ENCODE measurements at regions not wholly inside any gene's neighbourhood (a gene's known extent, or its start where the extent isn't known, plus 50 kb on each side); places are given as distances from the start of the nearest gene placed in this dataset.
"Not testable (repeated sequence)": the region's sequence is repeated elsewhere in the genome, so short reads cannot be mapped to it uniquely, and the experiment has no call there.

DNA sequence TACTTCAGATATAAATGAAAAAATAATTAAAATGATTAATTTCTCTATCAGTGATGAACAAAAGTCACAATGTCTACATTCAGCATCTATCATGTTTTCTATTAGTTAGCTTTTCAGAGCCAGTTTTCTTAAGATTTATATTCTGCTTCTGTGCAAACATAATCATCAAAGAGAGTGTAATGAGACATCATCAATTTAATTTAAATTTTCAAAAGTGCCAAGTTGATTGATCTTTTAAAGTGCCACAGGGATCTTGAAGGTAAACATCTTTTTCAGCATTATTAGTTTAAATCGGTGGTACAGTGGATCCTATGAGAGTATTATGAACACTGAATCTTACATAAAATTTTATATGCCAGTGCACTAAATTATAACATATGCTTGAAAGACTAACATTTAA is 1176.1 kb downstream of the PLA2G4A start:
- no peak for DNase-seq (ENCODE audit: low read depth in 2 of 3, low spot score in 1 of 3)

DNA sequence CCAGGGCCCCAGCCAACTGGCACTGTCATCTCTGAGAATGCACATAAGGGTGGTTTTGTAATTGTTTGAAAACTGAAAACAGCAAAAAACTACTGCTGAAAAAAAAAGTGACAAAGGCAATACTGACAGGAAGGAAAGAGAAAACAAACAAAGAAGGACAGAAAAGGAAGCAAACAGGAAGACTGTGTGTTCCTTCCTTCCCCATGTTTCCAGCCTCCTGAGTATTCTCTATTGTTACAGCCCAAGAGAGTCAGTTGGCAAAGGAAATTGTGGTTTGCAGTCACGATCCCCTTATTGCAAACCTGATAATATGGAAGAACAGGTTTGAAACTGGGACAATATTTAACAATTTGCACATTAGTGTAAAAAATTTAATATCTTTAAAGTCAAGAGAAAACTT is 1177.6 kb downstream of the PLA2G4A start:
- DNase-seq (ENCODE audit: low read depth in 2 of 3, low spot score in 1 of 3), result no peak

DNA sequence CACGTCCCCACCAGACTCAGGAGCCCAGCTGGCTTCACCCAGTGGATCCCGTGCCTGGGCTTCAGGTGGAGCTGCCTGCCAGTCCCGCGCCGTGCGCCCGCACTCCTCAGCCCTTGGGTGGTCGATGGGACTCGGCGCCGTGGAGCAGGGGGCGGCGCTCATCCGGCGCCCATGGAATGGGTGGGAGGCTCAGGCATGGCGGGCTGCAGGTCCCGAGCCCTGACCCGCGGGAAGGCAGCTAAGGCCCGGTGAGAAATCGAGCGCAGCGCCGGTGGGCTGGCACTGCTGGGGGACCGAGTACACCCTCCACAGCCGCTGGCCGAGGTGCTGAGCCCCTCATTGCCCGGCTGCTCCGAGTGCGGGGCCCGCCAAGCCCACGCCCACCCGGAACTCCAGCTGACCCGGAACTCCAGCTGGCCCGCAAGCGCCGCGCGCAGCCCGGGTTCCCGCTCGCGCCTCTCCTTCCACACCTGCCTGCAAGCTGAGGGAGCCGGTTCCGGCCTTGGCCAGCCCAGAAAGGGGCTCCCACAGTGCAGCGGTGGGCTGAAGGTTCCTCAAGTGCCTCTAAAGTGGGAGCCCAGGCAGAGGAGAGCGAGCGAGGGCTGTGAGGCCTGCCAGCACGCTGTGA is 1184.6 kb downstream of the PLA2G4A start:
- DNase-seq (ENCODE audit: low read depth in 2 of 3, low spot score in 1 of 3), result not testable (repeated sequence)

DNA sequence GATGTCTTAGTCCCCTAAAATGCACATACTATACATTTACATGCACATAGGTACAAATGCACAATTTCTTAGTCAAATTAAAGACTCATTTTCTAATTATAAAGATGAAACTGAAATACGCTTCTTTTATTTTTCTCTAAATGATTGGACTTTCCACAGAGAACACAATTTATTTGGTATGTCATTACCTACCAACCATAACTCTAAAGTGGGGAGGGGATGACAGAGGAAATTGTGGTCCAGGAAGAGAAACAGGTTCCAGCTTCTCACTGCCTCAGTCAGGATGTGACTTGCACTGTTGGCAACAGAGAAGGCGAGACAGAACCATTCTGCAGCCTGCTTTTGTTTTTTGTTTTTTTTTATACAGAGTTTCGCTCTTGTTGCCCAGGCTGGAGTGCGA is 1189.2 kb downstream of the PLA2G4A start:
- no peak for DNase-seq (ENCODE audit: low read depth in 2 of 3, low spot score in 1 of 3)

DNA sequence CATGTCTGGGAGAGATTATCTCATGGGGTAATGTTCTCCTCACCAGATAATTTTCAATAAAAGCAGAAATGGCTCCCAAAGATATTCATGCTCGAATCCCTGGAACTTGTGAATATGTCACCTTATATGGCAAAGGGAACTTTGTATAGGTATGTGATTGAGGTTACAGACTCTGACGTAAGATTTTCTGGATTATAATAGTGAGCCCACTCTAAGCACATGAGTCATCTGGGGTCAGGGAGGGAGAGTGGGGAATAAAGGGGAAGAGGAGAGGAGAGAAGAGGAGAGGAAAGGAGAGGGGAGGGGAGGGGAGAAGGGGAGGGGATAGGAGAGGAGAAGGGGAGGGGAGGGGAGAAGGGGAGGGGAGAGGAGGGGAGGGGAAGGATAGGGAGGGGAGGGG is 1193.9 kb downstream of the PLA2G4A start:
- no peak for DNase-seq (ENCODE audit: low read depth in 2 of 3, low spot score in 1 of 3)

DNA sequence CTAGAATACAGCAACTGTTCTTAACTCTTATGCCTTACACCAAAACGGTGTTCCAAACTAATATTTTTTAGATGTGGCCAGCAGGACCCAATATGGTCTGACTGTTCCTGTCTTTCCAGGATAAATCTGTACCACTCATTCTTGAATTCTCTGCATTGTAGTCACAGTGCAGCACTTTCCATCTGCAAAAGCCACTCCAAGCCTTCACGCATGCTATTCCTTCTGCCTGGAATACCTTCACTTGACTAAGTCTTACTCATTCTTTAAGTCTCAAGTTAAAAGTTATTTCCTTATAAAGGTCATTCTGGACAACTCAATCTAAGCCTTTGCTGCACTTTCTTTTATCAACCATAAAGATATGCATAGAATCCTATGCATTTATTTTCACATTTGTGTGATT is 1194.5 kb downstream of the PLA2G4A start:
- no peak for DNase-seq (ENCODE audit: low read depth in 2 of 3, low spot score in 1 of 3)

DNA sequence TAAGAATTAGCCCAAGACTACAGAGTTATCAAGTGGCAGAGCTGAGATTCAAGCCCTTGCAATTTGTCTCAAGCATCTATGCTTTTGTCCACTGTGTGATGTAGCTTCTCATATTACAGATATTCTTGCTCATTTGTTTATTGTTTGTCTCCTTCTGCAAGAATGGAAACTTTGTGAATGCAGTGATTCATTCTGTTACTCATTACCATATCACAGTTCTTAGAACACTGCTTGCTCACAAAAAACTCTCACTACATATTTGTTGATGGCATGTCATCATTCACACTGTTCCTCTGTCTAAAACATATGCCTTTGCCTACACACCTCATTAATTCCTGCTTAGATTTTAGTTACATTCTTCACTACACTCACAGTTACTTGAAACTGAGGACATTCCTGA is 1198.9 kb downstream of the PLA2G4A start:
- no peak for DNase-seq (ENCODE audit: low read depth in 2 of 3, low spot score in 1 of 3)

DNA sequence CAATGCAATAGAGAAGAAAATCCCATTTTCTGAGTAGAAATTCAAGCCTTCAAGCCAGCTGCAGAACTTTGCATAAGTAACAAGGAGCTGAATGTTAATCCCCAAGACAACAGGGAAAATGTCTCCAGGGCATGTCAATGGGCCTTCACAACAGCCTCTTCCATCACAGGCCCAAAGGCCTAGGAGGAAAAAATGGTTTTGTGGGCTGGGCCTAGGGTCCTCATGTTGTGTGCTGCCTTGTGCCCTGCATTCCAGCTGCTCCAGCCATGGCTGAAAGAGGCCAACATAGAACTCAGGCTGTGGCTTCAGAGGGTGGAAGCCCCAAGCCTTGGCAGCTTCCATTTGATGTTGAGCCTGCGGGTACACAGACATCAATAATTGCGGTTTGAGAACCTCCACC is 1208.8 kb downstream of the PLA2G4A start:
- DNase-seq (ENCODE audit: low read depth in 2 of 3, low spot score in 1 of 3), result not testable (repeated sequence)

DNA sequence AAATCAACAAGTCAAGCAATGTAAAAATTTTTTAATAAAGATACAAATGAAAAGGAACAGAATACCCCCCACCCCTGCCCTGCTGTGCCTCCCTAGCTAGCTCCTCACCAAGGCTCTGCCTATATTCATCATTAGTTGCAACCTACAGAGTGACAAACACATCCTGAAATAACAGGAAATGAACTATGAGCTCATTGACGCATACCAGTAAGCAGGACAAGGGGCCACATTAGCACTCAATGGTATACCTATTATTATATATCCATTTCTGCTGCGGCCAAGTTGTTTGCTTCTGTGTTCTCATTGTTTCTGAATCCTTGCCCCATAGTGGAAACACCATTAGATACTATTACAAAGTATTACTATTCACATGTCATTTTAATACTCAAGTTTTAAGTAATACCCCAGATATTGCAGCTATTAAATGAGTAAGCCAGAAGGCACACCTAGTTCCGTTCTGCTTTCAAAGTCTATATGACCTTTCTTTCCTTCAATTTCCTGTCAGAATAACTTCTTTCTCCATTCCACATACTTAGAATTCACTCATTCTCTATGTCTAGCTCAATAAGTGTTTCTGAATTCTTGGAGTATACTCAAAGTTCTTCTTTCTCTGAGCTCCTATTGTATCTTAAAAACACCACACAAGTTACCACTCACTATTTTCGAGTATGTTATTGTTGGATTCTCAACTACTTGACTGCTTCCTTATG is 1214.9 kb downstream of the PLA2G4A start:
- DNase-seq (ENCODE audit: low read depth in 2 of 3, low spot score in 1 of 3), result no peak

DNA sequence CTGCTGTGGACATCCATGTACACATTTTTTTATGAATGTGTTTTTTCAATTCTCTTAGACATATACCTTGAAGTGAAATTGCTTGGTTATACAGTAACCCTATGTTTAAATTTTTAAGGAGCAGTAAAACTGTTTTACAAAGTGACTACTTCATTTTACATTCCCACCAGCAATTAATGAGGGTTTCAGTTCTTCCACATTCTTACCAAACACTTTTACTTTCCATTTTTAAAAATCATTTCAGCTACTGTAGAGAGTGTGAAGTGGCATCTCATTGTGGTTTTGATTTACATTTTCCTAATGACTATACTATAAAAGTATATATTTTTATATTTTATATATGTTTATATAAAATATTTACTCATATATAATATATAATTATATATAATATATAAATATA is 1221.5 kb downstream of the PLA2G4A start:
- no peak for DNase-seq (ENCODE audit: low read depth in 2 of 3, low spot score in 1 of 3)

DNA sequence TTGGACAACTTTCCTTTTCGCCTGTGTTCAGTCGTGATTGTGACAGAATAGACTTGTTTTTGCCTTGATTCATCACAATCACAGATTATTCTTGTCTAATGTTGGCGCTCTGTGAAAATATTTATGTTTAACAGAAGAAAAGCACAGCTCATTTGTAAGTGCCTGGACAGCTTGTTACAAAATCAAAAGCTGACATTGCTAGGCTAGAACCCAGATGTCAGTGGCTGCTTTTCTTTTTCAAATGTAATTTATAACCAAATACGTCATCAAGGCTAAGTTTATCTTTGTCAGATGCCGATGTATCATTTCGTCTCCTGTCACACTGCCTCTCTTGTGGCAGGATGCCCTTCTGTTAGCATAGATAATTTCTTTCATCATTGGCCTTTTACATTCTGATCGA is 1227.3 kb downstream of the PLA2G4A start:
- DNase-seq (ENCODE audit: low read depth in 2 of 3, low spot score in 1 of 3), result no peak

DNA sequence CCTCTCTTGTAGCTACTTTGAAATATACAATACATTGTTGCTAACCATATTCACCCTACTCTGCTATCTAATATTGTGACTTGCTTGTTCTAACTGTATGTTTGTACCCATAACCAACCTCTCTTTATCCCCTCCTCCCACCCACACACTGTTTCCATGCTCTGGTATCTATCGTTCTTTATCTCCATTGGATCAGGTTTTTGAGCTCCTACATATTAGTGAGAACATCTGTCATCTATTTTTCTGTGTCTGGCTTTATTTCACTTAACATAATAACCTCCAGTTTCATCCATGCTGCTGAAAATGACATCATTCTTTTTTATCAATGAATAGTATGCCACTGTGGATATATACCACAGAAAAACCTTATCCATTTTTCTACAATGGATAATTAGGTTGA is 1230.1 kb downstream of the PLA2G4A start:
- DNase-seq (ENCODE audit: low read depth in 2 of 3, low spot score in 1 of 3), result no peak

DNA sequence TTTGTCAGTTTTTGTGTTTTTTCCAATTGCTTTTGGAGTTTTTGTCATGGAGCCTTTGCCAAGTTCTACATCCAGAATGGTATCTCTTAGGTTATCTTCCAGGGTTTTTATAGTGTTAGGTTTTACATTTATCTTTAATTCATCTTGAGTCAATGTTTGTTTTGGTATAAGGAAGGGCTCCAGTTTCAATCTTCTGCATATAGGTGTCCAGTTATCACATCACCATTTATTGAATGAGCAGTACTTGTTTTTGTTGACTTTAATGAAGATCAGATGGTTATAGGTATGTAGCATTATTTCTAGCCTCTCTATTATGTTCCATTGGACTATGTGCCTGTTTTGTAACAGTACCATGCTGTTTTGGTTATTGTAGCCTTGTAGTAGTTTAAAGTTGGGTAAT is 1233.1 kb downstream of the PLA2G4A start:
- DNase-seq (ENCODE audit: low read depth in 2 of 3, low spot score in 1 of 3), result no peak

DNA sequence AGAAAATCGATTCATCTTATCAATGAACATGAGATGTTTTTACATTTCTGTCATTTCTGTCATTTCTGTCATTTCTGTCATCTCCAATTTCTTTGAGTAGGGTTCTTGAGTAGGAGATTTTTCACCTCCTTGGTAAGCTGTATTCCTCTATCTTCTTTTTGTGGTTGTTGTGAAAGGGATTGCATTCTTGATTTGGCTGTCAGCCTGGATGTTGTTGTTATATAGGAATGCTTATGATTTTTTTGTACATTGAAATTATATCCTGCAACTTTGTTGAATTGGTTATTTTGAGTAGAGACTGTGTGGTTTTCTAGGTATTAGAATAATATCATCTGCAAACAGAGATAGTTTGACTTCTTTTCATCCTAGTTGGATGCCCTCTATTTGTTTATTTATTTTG is 1233.7 kb downstream of the PLA2G4A start:
- no peak for DNase-seq (ENCODE audit: low read depth in 2 of 3, low spot score in 1 of 3)

DNA sequence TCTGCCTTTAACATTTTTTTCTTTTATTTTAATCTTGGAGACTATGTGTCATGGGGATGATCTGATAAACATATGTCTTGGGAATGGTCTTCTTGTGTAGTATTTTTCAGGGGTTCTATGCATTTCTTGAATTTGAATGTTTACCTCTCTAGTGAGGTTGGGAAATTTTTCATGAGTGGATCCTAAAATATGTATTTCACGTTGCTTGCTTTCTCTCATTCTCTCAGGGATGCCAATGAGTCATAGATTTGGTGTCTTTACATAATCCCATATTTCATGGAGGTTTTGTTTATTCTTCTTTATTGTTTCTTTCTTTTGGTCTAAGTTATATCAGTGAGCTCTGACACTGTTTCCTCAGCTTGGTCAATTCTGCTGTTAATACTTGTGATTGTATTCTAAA is 1237.2 kb downstream of the PLA2G4A start:
- DNase-seq (ENCODE audit: low read depth in 2 of 3, low spot score in 1 of 3), result no peak

DNA sequence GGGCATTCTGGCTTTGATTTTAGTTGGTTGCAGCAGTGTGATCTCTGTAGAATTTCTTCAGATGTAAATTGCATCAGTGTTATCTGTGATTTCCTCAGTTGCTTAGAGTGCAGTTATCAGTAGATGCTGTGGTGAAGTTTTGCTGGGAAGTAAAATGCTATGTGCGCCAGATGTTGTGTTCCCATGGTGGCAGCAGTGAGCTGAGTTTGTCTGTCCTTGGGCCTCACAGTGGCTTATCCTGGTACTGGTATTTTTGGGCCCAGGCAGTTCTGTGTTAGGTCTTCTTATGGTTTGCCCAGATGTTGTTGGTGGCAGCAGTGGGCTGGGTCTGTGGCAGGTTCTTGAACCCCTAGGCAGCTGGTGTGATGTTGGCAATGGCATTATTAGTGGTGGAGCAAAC is 1242.1 kb downstream of the PLA2G4A start:
- DNase-seq (ENCODE audit: low read depth in 2 of 3, low spot score in 1 of 3), result no peak

DNA sequence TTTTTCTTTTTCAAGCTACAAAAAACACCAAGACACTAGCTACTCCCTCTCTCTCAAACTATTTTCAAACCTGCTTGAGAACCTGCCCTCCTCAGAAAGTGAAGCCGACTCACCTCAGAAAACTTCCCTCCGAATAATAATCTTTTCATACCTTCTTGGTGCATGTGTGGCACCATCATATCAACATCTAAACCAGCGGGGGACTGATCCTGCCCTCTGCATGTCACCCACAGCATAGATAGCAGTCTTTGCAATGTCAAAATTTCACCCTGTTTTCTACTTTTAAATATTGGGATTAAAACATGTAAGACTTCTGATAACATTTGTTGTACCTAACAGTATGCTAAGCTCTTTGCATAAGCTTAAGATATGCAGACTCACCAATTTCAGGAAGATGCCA is 1260.3 kb downstream of the PLA2G4A start:
- DNase-seq (ENCODE audit: low read depth in 2 of 3, low spot score in 1 of 3), result no peak

DNA sequence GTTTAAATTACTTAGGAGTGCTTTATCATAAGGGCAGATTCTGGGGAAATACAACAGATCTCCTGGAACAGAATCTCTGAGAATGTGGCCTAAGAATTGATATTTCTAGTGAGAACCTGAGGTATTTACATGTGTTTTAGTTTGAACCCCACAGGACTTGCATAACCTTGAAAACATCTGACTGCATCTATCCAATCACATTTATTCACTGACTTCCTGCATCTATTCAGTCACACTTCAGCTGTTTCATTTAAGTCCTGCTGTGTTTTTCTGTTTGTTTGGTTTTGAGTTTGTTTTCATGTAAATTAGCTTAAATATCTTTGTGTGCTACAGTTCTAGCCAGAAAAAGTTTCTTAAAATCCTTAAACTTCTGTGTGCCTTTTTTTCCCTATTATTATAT is 1260.7 kb downstream of the PLA2G4A start:
- DNase-seq (ENCODE audit: low read depth in 2 of 3, low spot score in 1 of 3), result no peak

DNA sequence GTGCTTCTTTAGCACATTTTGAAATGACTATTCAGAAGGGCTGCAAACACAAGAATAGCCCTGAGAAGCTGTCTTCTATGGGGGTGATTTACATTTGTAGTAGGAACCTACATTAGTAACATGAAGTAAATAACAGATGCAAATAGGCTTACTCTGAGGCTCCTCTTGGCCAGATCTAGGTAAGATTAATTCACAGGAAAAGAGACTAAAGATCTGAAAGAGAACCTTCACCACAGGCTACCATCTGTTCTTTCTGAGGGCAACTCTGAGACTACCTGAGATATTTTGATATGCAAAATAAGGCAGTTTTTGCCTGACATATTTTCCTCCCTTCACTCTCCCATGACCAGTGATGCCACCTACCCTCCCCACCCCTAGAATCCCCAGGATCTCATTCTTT is 1267.8 kb downstream of the PLA2G4A start:
- DNase-seq (ENCODE audit: low read depth in 2 of 3, low spot score in 1 of 3), result no peak

DNA sequence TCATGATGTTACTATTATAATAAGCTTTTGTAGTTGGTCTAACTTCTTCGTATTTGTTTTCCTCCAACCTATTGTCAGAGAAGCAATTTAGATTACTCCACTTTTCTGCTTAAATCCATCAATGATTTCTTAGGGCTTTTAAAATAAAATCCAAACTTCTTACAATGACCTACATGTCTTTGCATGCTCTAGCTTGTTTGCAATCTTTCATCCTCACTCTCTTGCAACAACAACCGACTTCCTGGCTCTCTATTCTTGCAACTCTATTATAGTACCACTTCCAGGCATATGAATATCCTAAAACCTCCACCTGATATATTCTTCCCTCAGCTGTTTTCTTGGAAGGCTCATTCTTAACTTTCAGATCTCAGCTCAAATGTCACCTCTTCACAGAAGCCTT is 1288.7 kb downstream of the PLA2G4A start:
- DNase-seq (ENCODE audit: low read depth in 2 of 3, low spot score in 1 of 3), result no peak

DNA sequence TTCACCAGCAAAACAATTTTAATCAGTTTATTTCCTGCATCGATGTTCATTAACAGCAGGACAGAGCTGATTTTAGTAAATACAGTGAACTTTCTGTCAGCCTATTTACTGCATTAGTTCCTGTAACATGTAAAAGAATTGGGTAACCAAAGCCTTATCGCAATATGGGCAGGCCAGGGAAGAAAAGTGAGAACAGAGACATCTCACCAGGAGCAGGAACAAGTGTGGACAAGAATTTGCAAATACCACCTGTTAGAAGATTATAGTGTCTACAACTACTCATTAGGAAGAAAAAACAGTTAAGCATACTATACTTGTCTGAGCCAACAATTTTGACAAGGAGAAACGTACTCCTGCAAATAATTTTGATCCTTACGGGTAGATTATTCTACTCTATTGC is 1293.9 kb downstream of the PLA2G4A start:
- DNase-seq (ENCODE audit: low read depth in 2 of 3, low spot score in 1 of 3), result no peak

DNA sequence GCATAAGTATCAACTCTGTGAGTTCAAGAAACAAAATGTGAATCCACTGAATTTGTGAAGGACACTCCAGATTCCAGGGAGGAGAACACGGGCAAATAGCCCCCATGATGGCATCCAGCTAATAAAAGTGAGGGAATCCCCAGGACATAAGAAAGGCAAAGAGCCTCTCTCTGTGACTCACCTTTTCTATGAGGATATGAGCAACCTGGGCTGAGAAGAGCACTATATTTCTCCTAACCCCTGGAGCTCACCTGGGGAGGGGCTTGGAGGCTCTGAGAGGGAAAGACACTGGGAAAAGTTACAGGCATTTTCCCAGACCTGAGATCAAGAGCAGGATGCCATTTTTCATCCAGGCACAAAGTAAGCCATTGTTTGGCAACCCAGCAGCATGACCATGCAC is 1298.8 kb downstream of the PLA2G4A start:
- no peak for DNase-seq (ENCODE audit: low read depth in 2 of 3, low spot score in 1 of 3)

DNA sequence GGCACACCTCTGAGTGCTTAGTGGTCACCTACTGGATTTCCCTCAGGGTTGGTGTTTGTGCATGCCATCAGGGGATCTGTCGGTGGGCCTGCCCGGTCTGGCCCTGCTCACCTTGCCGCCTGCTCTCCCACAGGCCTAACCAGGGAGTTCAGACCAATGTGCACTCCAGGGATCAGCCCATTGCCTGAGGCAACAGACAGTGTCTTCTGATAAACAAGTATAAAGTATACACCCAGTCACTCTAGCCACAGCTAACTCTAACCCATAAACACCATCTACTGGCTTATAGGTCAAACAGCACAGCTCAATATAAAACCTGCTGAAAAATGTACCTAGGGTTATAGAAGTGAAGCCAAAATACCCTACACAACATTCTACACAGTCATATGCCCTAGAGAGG is 1300.0 kb downstream of the PLA2G4A start:
- no peak for DNase-seq (ENCODE audit: low read depth in 2 of 3, low spot score in 1 of 3)

All from stimulated activated CD4-positive, alpha-beta T cell treated with anti-CD3 and anti-CD28 coated beads, Interleukin-12 subunit alpha, Interleukin-12 subunit beta, amount 100 ng/mL, for 48 hours (primary cell).